Central memory CD8-positive, alpha-beta T cell (primary cell): ENCODE measurements at regions not wholly inside any gene's neighbourhood (a gene's known extent, or its start where the extent isn't known, plus 50 kb on each side); places are given as distances from the start of the nearest gene placed in this dataset.

Source experiments
- ATAC-seq: fragments of 150-1000 bp; cut with Tn5 transposase; replicated peaks from 2 replicates; pipeline ENCODE4 v1.10.0; 2022; ENCODE audit warnings: mild to moderate bottlenecking, moderate FRiP score, moderate number of reproducible peaks; ENCODE audit not compliant: poor library complexity, severe bottlenecking; ENCODE audit errors: extremely low read depth
- DNase-seq, 2 donors: peaks; one replicate each; pipeline ENCODE4 v3.0.0; 2021; ENCODE audit warnings: low spot score in 2 of 2
- H3K27ac Mint-ChIP-seq: one replicate; pipeline ENCODE4 v1.8.0; 2022; ENCODE audit warnings: low read depth, mild to moderate bottlenecking, moderate library complexity, mixed read lengths
- H3K27me3 Mint-ChIP-seq: one replicate; pipeline ENCODE4 v1.8.0; 2022; ENCODE audit warnings: mixed read lengths
- H3K36me3 Mint-ChIP-seq: one replicate; pipeline ENCODE4 v1.8.0; 2022; ENCODE audit warnings: mild to moderate bottlenecking, moderate library complexity, mixed read lengths; ENCODE audit not compliant: insufficient read depth
- H3K4me1 Mint-ChIP-seq: one replicate; pipeline ENCODE4 v1.8.0; 2022; ENCODE audit warnings: mixed read lengths
- H3K4me3 Mint-ChIP-seq: one replicate; pipeline ENCODE4 v1.8.0; 2022; ENCODE audit warnings: mild to moderate bottlenecking, moderate library complexity, mixed read lengths
- H3K9me3 Mint-ChIP-seq: one replicate; pipeline ENCODE4 v1.8.0; 2022; ENCODE audit warnings: mixed read lengths

DNA sequence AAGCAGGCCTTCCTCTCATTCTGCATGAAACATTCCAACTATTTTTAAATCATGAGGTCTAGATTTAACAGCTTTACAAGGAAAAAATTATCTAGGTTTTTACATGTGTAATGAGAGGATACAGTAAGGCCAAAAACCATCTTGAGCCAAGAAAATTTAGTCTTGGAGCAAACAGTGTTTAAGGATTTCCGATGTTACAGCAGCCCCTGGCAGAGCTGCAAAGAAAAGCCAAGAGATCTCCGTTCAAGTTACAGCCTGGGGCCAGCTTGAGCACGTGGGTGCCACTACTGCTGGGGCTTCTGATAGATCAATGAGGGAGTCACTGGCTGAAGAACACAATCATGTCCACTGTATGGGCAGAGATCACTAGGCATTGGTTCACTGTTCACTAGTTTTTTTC is 156.2 kb downstream of the EVX1 start:
- H3K9me3 Mint-ChIP-seq: no peaks in the 10 kb centered on the region
- H3K27me3 Mint-ChIP-seq: peaks cover 17% of the 10 kb centered on the region
- DNase-seq (no peak), ATAC-seq (no peak)
- H3K4me1 Mint-ChIP-seq: peaks cover 5% of the 10 kb centered on the region
- no peak overlapping the region for H3K27ac Mint-ChIP-seq
- no peak overlapping the region for H3K4me3 Mint-ChIP-seq
- H3K36me3 Mint-ChIP-seq: no peaks in the 10 kb centered on the region

DNA sequence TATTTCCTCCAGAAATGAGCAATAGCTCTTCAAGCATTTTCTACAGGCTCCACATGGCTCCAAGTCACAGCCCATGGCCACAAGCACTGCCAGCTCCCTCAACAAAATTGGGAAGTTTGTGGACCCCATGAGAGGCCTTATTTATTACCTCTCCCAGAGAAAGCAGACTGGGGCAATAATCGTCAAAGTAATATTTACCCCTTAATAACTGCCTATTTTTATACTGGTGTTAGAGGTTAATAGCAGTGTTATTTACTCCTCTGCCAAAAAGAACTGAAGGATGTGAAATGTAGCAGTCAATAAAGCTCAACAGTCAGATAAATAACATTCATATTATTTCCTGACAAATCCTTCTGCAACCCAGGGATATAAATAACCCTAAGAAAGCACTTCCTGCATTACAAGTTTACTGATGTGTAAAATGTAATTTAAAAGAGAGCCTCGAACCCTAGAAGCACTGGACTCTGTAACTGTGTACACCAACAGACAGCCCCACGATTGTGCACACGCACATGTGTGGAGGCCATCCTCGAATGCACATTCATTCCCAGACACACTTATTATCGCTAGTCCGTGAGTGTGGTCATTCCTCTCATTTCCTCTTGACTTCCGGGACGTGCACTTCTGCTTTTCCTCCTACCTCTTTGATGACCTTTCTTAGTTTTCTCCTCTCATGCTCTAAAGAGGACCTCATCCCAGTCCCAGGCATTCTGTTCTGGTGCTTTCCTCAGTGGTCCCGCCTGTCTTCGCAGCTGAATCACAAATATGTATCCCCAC is 157.4 kb downstream of the EVX1 start:
- no peak overlapping the region for H3K27ac Mint-ChIP-seq
- no peak for ATAC-seq
- no peak for DNase-seq
- H3K4me1 Mint-ChIP-seq: peaks cover 5% of the 10 kb centered on the region
- peaks cover 10% of the 10 kb centered on the region for H3K27me3 Mint-ChIP-seq
- no peaks in the 10 kb centered on the region for H3K9me3 Mint-ChIP-seq
- H3K4me3 Mint-ChIP-seq: no peak overlapping the region
- H3K36me3 Mint-ChIP-seq: no peaks in the 10 kb centered on the region

DNA sequence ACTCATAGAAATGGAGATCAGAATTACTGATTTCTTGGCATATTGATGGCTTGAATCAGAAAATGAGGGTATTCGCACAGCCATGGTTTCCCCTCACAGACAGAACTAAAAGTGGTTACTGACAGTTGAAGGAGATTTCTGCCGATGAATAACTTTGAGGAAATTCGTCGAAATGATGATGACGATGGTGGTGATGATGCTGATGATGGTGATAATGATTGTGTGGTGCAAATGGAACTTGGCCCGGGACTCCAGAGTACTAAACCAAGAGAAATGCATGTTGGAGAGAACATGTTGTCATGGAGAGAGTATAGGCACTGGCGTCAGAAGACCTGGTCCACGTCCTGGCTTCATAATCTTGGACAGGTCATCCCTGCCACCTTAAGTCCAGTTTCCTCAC is 163.2 kb downstream of the EVX1 start:
- Mint-ChIP-seq H3K4me3 (no peak overlapping the region), H3K27me3 (peaks cover 48% of the 10 kb centered on the region), H3K36me3 (no peaks in the 10 kb centered on the region), H3K27ac (no peak overlapping the region), H3K4me1 (no peaks in the 10 kb centered on the region), H3K9me3 (no peaks in the 10 kb centered on the region)
- ATAC-seq: no peak
- DNase-seq: no peak

DNA sequence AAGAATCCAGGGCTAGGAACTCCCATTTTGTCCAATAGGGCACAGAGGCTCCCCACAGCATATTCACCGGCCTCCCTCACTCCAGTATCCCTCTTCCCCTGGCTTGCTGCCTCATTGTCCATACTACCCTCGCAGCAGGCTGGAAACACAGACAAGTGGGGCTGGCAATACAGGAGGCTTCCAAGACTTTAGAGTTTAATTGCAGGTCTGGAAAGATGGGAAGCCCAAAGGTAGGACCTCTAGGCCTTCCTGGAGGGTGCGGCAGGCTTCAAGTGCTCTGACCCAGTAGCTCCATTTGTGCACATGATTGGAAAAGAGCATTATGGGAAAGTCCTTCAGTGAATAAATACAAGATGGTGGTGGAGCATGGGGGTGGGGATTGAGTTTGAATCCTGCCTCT is 166.7 kb downstream of the EVX1 start:
- Mint-ChIP-seq H3K4me3 (no peak overlapping the region), H3K9me3 (no peaks in the 10 kb centered on the region)
- no peak for ATAC-seq

DNA sequence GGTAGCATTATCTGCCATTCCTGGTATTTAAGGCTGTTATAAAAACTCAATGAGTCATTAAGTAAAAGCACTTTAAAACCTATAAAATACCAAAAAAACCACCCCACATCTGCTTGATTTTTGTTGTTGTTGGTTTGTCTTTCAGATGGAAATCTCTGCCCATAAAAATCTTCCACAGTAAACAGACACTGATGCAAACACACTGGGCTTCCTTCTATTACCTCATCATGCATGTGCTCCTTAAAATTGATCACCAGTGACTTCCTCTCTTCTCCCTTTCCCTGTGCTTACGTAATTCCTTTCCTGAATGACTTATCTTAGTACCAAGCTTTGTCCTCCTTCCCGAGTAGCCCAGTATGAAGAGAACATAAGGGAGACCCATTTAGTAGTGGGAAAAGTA is 167.2 kb downstream of the EVX1 start:
- ATAC-seq: no peak
- Mint-ChIP-seq H3K27me3 (peaks cover 59% of the 10 kb centered on the region), H3K36me3 (no peaks in the 10 kb centered on the region), H3K27ac (no peak overlapping the region), H3K4me3 (no peak overlapping the region), H3K9me3 (no peaks in the 10 kb centered on the region), H3K4me1 (no peaks in the 10 kb centered on the region)
- DNase-seq: no peak

More for the DNA sequence above, 166.7 kb downstream of the EVX1 start:
- no peaks in the 10 kb centered on the region for H3K4me1 Mint-ChIP-seq
- no peaks in the 10 kb centered on the region for H3K36me3 Mint-ChIP-seq
- no peak for DNase-seq
- peaks cover 59% of the 10 kb centered on the region for H3K27me3 Mint-ChIP-seq
- H3K27ac Mint-ChIP-seq: no peak overlapping the region

DNA sequence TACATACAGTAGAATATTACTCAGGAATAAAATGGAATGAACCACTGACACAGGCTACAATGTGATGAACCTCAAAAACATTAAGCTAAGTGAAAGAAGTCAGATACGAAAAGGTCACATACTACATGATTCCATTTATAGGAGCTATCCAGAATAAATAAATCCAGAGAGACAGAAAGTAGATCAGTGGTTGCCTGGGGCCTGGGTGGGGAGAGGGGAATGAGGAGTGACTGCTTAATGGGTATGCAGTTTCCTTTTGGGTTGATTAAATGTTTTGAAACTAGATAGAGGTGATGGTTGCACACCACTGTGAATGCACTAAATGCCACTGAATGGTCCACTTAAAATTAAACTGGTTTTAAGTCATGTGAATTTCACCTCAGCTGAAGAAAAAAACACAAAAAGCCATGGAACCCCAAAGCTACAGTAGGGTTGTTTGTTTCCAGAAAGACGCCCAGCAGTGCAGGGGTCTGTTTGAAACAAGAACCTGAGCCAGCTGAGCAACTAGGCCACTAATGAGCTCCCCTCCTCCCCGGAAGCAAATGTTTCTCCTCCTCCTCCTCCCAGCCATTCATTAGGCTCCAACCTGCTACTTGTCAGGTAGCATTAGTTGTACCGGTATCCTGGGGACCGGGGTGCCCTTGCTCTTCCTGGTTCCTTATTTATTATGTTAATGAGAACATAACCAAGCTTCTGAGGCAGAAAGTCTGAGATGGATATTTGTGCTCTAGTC is 168.4 kb downstream of the EVX1 start:
- no peaks in the 10 kb centered on the region for H3K36me3 Mint-ChIP-seq
- no peaks in the 10 kb centered on the region for H3K4me1 Mint-ChIP-seq
- DNase-seq (no peak), ATAC-seq (no peak)
- H3K27me3 Mint-ChIP-seq: peaks cover 52% of the 10 kb centered on the region
- H3K9me3 Mint-ChIP-seq: no peaks in the 10 kb centered on the region
- H3K27ac Mint-ChIP-seq: no peak overlapping the region
- H3K4me3 Mint-ChIP-seq: no peak overlapping the region

DNA sequence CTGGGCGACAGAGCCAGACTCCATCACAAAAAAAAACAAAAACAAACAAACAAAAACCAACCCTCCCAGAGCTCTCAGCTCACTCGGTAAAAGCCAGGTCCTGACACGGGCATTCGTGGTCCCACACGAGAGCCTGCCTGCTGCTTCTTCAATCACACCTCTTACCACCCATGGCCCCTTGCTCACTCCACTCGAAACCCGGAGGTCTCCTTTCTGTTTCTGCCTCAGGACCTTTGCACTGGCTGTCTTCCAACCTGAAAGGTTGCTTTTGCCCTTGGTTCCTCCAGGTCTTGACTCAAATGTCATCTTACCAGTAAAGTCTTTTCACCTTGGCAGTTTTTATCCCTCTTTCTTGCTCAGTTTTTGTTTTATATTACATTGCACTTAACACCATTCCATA is 169.6 kb downstream of the EVX1 start:
- no peak overlapping the region for H3K4me3 Mint-ChIP-seq
- ATAC-seq: no peak
- no peaks in the 10 kb centered on the region for H3K4me1 Mint-ChIP-seq
- no peak overlapping the region for H3K27ac Mint-ChIP-seq
- DNase-seq: no peak
- H3K27me3 Mint-ChIP-seq: peaks cover 40% of the 10 kb centered on the region
- no peaks in the 10 kb centered on the region for H3K36me3 Mint-ChIP-seq
- no peaks in the 10 kb centered on the region for H3K9me3 Mint-ChIP-seq

DNA sequence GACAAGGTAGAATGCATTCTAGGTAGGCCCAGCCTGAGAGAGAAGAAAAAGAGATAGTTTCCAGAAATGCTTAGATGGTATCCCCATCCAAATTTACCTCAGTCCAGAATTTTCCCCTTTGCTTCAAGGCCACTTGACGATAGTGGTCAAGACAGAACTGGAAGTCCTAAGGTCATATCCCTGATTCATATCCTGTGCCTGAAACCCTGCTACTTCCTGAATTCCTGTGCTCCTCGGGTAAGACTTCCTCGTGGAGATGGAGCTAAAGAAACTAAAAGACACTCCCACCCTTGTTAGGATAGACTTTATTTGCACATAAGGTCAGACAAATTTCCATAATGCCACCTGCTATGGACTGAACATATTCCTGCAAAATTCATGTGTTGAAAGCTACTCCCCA is 175.9 kb downstream of the EVX1 start:
- no peaks in the 10 kb centered on the region for H3K4me1 Mint-ChIP-seq
- H3K36me3 Mint-ChIP-seq: no peaks in the 10 kb centered on the region
- ATAC-seq: no peak
- no peak overlapping the region for H3K4me3 Mint-ChIP-seq
- no peak overlapping the region for H3K27ac Mint-ChIP-seq
- H3K27me3 Mint-ChIP-seq: peaks cover 15% of the 10 kb centered on the region
- no peaks in the 10 kb centered on the region for H3K9me3 Mint-ChIP-seq
- DNase-seq: no peak

DNA sequence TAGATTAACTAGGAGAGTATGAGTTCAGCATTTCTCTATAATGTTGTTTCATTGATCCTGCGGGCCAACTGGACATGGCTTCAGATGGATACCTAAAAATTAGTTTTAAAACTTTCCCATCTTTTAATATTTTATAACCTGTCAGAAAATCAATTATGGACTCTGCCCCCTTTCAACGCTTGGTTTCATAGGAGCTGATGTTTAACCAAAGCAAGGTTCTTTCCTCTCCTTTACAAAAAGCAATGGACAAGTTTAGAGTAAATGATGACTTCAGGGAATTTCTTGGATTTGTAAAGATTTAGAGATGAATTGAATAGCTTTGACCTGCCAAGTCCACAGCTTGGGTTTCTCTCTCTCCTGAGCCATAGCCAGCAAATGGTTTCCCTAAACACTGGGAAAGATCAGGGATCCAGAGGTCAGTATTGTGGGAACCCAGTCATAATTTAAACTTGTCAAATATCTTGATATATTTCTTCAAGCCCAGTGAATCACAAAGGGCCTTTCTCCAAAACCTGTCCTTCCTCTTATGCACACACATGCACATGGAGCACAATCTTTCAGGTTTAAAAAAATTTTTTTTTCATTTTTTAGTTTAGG is 177.1 kb downstream of the EVX1 start:
- Mint-ChIP-seq H3K4me1 (no peaks in the 10 kb centered on the region), H3K36me3 (no peaks in the 10 kb centered on the region), H3K9me3 (no peaks in the 10 kb centered on the region), H3K27me3 (peaks cover 27% of the 10 kb centered on the region), H3K27ac (no peak overlapping the region), H3K4me3 (no peak overlapping the region)
- ATAC-seq (no peak), DNase-seq (no peak)

DNA sequence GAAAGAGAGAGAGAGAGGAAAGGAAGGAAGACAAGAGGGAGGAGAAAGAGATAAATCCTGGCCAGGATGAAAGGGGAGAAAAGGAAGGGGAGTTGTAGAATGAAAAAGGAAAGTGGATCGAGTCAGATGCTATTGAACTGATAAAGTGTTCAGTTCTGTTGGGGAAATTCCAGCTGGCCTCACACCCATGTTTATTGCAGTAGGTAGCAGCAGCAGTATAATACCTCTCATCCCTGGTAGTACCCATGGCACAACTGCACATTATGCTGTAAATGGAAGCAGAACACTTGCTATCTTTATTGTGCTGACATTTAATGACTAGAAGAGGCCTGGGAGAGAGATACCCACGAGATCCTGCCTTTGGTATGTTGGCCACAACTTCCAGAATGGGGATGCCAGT is 178.1 kb downstream of the EVX1 start:
- no peaks in the 10 kb centered on the region for H3K9me3 Mint-ChIP-seq
- no peaks in the 10 kb centered on the region for H3K36me3 Mint-ChIP-seq
- no peak for ATAC-seq
- no peak overlapping the region for H3K27ac Mint-ChIP-seq
- H3K4me1 Mint-ChIP-seq: no peaks in the 10 kb centered on the region
- no peak for DNase-seq
- H3K4me3 Mint-ChIP-seq: no peak overlapping the region
- H3K27me3 Mint-ChIP-seq: peaks cover 37% of the 10 kb centered on the region

DNA sequence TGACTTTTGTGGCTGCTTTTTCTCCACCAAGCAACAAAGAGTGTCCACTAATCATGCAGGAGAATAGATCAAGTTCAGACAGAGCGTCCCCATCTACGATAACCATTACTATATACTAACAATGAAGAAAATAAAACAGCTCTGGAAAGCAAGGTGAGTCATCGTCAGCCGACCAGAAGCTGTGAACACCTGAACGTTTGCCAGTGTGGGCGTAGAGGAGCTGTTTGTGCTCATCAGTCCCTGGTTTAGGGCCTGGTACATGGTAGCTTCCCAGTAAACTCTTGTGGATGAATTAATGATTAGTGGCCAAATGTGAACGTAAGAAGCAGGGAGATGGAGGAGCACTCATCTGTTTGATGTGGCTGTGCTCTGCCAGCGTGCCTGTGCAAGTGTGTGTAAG is 180.7 kb downstream of the EVX1 start:
- peaks cover 33% of the 10 kb centered on the region for H3K27me3 Mint-ChIP-seq
- no peaks in the 10 kb centered on the region for H3K4me1 Mint-ChIP-seq
- no peak for DNase-seq
- no peaks in the 10 kb centered on the region for H3K9me3 Mint-ChIP-seq
- no peaks in the 10 kb centered on the region for H3K36me3 Mint-ChIP-seq
- no peak overlapping the region for H3K27ac Mint-ChIP-seq
- H3K4me3 Mint-ChIP-seq: no peak overlapping the region
- no peak for ATAC-seq

DNA sequence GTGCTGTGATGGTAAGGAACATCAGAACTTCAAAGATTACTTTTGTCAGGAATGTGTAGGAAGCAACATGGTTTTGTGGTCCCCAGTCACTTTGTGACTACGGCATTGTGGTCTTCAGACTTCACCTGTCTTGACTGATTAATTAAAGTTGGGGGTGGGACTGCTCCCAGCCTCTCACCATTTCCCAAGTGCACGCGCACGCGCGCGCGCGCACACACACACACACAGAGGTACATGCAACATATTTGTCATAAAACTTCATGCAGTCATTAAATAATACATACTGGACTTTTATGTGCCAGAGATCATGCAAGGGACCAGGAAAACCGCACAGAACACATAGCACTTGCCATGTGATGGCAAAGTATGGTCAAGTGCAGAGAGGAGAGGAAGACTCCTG is 181.2 kb downstream of the EVX1 start:
- no peak overlapping the region for H3K4me3 Mint-ChIP-seq
- no peaks in the 10 kb centered on the region for H3K4me1 Mint-ChIP-seq
- peaks cover 33% of the 10 kb centered on the region for H3K27me3 Mint-ChIP-seq
- no peaks in the 10 kb centered on the region for H3K9me3 Mint-ChIP-seq
- ATAC-seq (no peak), DNase-seq (no peak)
- H3K27ac Mint-ChIP-seq: no peak overlapping the region
- no peaks in the 10 kb centered on the region for H3K36me3 Mint-ChIP-seq

DNA sequence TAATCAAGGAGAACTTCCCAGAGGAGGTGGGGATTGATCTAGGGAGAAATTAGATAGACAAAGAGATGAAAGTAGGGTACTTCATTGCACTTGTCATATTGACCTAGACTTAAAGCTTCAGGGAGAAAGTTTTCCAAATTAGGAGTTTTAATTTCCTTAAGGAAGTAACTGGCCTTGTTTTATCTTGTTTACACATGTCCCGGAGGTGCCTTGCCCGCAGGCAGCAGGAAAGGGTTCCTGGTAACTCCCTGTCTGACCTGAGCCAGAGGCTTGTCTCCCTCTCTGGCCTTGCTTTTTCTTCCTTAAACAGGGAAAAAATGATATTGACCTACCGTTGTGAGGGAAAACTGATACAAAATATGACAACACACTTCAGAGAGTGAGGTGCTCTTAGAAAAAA is 181.6 kb downstream of the EVX1 start:
- Mint-ChIP-seq H3K9me3 (no peaks in the 10 kb centered on the region), H3K4me1 (no peaks in the 10 kb centered on the region), H3K27ac (no peak overlapping the region), H3K4me3 (no peak overlapping the region), H3K36me3 (no peaks in the 10 kb centered on the region), H3K27me3 (peaks cover 33% of the 10 kb centered on the region)
- ATAC-seq (no peak), DNase-seq (no peak)
